Ishikawa (cell line): ENCODE measurements at regions not wholly inside any gene's neighbourhood (a gene's known extent, or its start where the extent isn't known, plus 50 kb on each side); places are given as distances from the start of the nearest gene placed in this dataset.

ENCODE experiments used
- CEBPB ChIP-seq: IDR thresholded peaks from 2 replicates; pipeline ENCODE4 v1.6.1; 2012
- CREB1 ChIP-seq: IDR thresholded peaks from 2 replicates; pipeline ENCODE4 v1.6.1; 2012; ENCODE audit warnings: low read depth
- EP300 ChIP-seq: IDR thresholded peaks from 2 replicates; pipeline ENCODE4 v1.6.1; 2012; ENCODE audit warnings: borderline replicate concordance
- FOXM1 ChIP-seq: IDR thresholded peaks from 2 replicates; pipeline ENCODE4 v1.6.1; 2012; ENCODE audit warnings: low read depth, borderline replicate concordance
- MAX ChIP-seq: IDR thresholded peaks from 2 replicates; pipeline ENCODE4 v1.6.1; 2012
- NFIC ChIP-seq: IDR thresholded peaks from 2 replicates; pipeline ENCODE4 v1.6.1; 2012
- RAD21 ChIP-seq: IDR thresholded peaks from 2 replicates; pipeline ENCODE4 v1.6.1; 2012; ENCODE audit warnings: low read depth
- TAF1 ChIP-seq: IDR thresholded peaks from 2 replicates; pipeline ENCODE4 v1.6.1; 2012; ENCODE audit warnings: low read depth, mild to moderate bottlenecking
- TCF12 ChIP-seq: IDR thresholded peaks from 2 replicates; pipeline ENCODE4 v1.6.1; 2012; ENCODE audit warnings: low read depth
- USF1 ChIP-seq: IDR thresholded peaks from 2 replicates; pipeline ENCODE4 v1.6.1; 2012
- YY1 ChIP-seq: IDR thresholded peaks from 2 replicates; pipeline ENCODE4 v1.6.1; 2012; ENCODE audit warnings: low read depth
- ZBTB7A ChIP-seq: IDR thresholded peaks from 2 replicates; pipeline ENCODE4 v1.6.1; 2012; ENCODE audit warnings: low read depth

- TF ChIP-seq EP300 (no peak), CEBPB (no peak), ZBTB7A (no peak), RAD21 (no peak), USF1 (no peak), TAF1 (no peak), CREB1 (no peak), FOXM1 (no peak), NFIC (no peak), TCF12 (no peak), YY1 (no peak), MAX (no peak)
These were observed 622.1 kb downstream of the PSAT1 start for GRCh38 chr9:78918976-78919375.
